Upper lobe of left lung (tissue), 6 donors: ENCODE measurements at regions not wholly inside any gene's neighbourhood (a gene's known extent, or its start where the extent isn't known, plus 50 kb on each side); places are given as distances from the start of the nearest gene placed in this dataset.
"Not testable (repeated sequence)": the region's sequence is repeated elsewhere in the genome, so short reads cannot be mapped to it uniquely, and the experiment has no call there.

ENCODE experiments used
- ATAC-seq, 2 donors: fragments of 200-7000 bp; cut with Tn5 transposase; one replicate each; pipeline ENCODE4 v1.9.1; 2022; ENCODE audit warnings: mild to moderate bottlenecking in 2 of 2, moderate library complexity in 2 of 2; ENCODE audit not compliant: low FRiP score in 2 of 2
- DNase-seq, 2 donors: peaks; one replicate each; pipeline ENCODE4 v3.0.0-alpha.2; 2019 to 2020
- H3K27ac ChIP-seq, 4 donors: fragments of 200-600 bp; sonication (generic); one replicate each; pipeline ENCODE4 v1.5.1; 2016 to 2019
- H3K27me3 ChIP-seq, 4 donors: fragments of 200-600 bp; sonication (generic); one replicate each; pipeline ENCODE4 v1.5.1; 2017 to 2019
- H3K36me3 ChIP-seq, 4 donors: fragments of 200-600 bp; sonication (generic); one replicate each; pipeline ENCODE4 v1.5.1; 2016 to 2019
- H3K4me1 ChIP-seq, 4 donors: fragments of 200-600 bp; sonication (generic); one replicate each; pipeline ENCODE4 v1.5.1; 2018 to 2019
- H3K4me3 ChIP-seq, 4 donors: fragments of 200-600 bp; sonication (generic); one replicate each; pipeline ENCODE4 v1.5.1; 2017 to 2019; ENCODE audit warnings: mild to moderate bottlenecking in 2 of 4, moderate library complexity in 1 of 4
- H3K9me3 ChIP-seq, 4 donors: fragments of 200-600 bp; sonication (generic); one replicate each; pipeline ENCODE4 v1.5.1; 2018 to 2019
- EP300 ChIP-seq, 4 donors: sonication (generic); formaldehyde crosslinking; IDR thresholded peaks; one replicate each; pipeline ENCODE4 v1.5.1; 2017; ENCODE audit warnings: antibody characterized with exemption in 4 of 4, control low read depth in 2 of 4
- POLR2A ChIP-seq, 4 donors: fragments of 450-650 bp; IDR thresholded peaks; one replicate each; pipeline ENCODE4 v1.5.1; 2016 to 2017; ENCODE audit warnings: antibody characterized with exemption in 4 of 4, mild to moderate bottlenecking in 2 of 4
- POLR2AphosphoS5 ChIP-seq, 2 donors: sonication (generic); formaldehyde crosslinking; IDR thresholded peaks; one replicate each; pipeline ENCODE4 v1.5.1; 2017; ENCODE audit warnings: antibody characterized with exemption in 2 of 2
- WGBS, 2 donors: methylation state at CpG; one replicate each; pipeline ENCODE4 v1.1.5; 2017 to 2018; 5-methylcytosine and 5-hydroxymethylcytosine counted together
- TF ChIP-seq, protein P1 (sequence below), 6 experiments: fragments of 450-650 bp in 4 of 6; fragments of 200-600 bp in 2 of 6; sonication (generic) in 2 of 6; IDR thresholded peaks; one replicate each; pipeline ENCODE4 v1.5.1; 2016 to 2019; ENCODE audit warnings: antibody characterized with exemption in 6 of 6
- donor health status: DM: no; HTN: no; CAD: no; lungs with moderate emphysema.
- donor health status: DM: no; HTN: yes; CAD: no; lungs with severe emphysema.

- no peak for TF ChIP-seq POLR2AphosphoS5 (IDR thresholded peaks at IDR 0.05)
- TF ChIP-seq, protein P1, sequence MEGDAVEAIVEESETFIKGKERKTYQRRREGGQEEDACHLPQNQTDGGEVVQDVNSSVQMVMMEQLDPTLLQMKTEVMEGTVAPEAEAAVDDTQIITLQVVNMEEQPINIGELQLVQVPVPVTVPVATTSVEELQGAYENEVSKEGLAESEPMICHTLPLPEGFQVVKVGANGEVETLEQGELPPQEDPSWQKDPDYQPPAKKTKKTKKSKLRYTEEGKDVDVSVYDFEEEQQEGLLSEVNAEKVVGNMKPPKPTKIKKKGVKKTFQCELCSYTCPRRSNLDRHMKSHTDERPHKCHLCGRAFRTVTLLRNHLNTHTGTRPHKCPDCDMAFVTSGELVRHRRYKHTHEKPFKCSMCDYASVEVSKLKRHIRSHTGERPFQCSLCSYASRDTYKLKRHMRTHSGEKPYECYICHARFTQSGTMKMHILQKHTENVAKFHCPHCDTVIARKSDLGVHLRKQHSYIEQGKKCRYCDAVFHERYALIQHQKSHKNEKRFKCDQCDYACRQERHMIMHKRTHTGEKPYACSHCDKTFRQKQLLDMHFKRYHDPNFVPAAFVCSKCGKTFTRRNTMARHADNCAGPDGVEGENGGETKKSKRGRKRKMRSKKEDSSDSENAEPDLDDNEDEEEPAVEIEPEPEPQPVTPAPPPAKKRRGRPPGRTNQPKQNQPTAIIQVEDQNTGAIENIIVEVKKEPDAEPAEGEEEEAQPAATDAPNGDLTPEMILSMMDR (IDR thresholded peaks at IDR 0.05) = no peak
- no peak for TF ChIP-seq EP300 (IDR thresholded peaks at IDR 0.05)
- no peak for ATAC-seq
- Histone ChIP-seq H3K4me3 (no peak overlapping the region), H3K4me1 (no peaks in the 10 kb centered on the region), H3K9me3 (no peaks in the 10 kb centered on the region), H3K27ac (no peak overlapping the region), H3K36me3 (no peaks in the 10 kb centered on the region), H3K27me3 (no peaks in the 10 kb centered on the region)
- no peak for DNase-seq
- WGBS, 2 donors = 68 to 76% methylated on average over 3 of the region's 3 CpGs
These were observed 163.9 kb downstream of the RPLP1 start for GRCh38 chr15:69616558-69616957.

DNA sequence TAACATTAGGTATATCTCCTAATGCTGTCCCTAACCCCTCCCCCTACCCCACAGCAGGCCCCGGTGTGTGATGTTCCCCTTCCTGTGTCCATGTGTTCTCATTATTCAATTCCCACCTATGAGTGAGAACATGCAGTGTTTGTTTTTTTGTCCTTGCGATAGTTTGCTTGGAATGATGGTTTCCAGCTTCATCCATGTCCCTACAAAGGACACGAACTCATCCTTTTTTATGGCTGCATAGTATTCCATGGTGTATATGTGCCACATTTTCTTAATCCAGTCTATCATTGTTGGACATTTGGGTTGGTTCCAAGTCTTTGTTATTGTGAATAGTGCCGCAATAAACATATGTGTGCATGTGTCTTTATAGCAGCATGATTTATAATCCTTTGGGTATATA lies 164.5 kb downstream of the RPLP1 start:
- not testable (repeated sequence) for H3K27me3 ChIP-seq, H3K27ac ChIP-seq, H3K4me1 ChIP-seq, DNase-seq, H3K36me3 ChIP-seq, H3K9me3 ChIP-seq, ATAC-seq, H3K4me3 ChIP-seq
- 87 to 91% methylated on average over 4 of the region's 4 CpGs for WGBS, 2 donors

- Histone ChIP-seq H3K27me3 (no peaks in the 10 kb centered on the region), H3K27ac (no peak overlapping the region), H3K4me3 (no peak overlapping the region), H3K9me3 (no peaks in the 10 kb centered on the region), H3K36me3 (no peaks in the 10 kb centered on the region), H3K4me1 (peaks cover 0 to 7% (median 3%) of the 10 kb centered on the region in 4 donors)
- no peak for DNase-seq
- TF ChIP-seq POLR2A (IDR thresholded peaks at IDR 0.05) (no peak), POLR2AphosphoS5 (IDR thresholded peaks at IDR 0.05) (no peak), EP300 (IDR thresholded peaks at IDR 0.05) (no peak)
- TF ChIP-seq, protein P1 (IDR thresholded peaks at IDR 0.05) = no peak
- 83 to 84% methylated on average over 3 of the region's 3 CpGs for WGBS, 2 donors
- ATAC-seq = no peak
These were observed 171.0 kb downstream of the RPLP1 start for GRCh38 chr15:69623392-69624154.

- no peak for TF ChIP-seq EP300 (IDR thresholded peaks at IDR 0.05)
- no peak for TF ChIP-seq POLR2A (IDR thresholded peaks at IDR 0.05)
- TF ChIP-seq, protein P1 (IDR thresholded peaks at IDR 0.05) = no peak
- no peak for TF ChIP-seq POLR2AphosphoS5 (IDR thresholded peaks at IDR 0.05)
- H3K27ac ChIP-seq = no peak overlapping the region
- no peak for DNase-seq
- H3K4me3 ChIP-seq = no peak overlapping the region
- WGBS, 2 donors = 55 to 58% methylated on average over 2 of the region's 2 CpGs
- no peaks in the 10 kb centered on the region for H3K27me3 ChIP-seq
- ATAC-seq = no peak
- H3K4me1 ChIP-seq = peaks cover 0 to 9% (median 3%) of the 10 kb centered on the region in 4 donors
- H3K9me3 ChIP-seq = no peaks in the 10 kb centered on the region
- no peaks in the 10 kb centered on the region for H3K36me3 ChIP-seq
These were observed 171.5 kb downstream of the RPLP1 start for GRCh38 chr15:69624155-69624520.

DNA sequence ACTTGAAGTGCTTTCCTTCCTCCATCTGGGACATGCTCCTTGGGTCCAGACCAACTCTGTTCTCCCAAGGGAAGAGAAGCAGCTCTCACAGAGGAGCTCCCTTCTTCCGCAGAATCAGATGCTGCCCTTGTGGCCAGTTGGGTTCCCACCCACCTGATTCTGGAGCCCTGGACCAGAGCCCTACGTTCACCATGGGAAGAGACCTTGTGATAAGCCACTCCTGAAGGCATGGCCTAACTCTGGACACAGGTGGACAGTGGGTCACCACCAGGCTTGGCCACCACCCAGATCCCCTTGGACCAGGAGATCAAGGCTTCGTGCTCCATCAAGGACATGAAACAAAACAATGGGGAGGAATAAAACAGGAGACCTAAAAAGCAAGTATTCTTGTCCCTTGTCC lies 172.2 kb downstream of the RPLP1 start:
- TF ChIP-seq, protein P1 (IDR thresholded peaks at IDR 0.05) = no peak
- whole genome bisulfite sequencing, 2 donors = 87 to 92% methylated on average over 3 of the region's 3 CpGs
- Histone ChIP-seq H3K27me3 (no peaks in the 10 kb centered on the region), H3K4me3 (no peak overlapping the region), H3K36me3 (no peaks in the 10 kb centered on the region), H3K4me1 (peaks cover 0 to 9% (median 3%) of the 10 kb centered on the region in 4 donors), H3K9me3 (no peaks in the 10 kb centered on the region), H3K27ac (no peak overlapping the region)
- no peak for ATAC-seq
- DNase-seq = no peak
